NOMO-1 treated with dmso at 0.1 percent for 144 hours (cell line): ENCODE measurements at regions not wholly inside any gene's neighbourhood (a gene's known extent, or its start where the extent isn't known, plus 50 kb on each side); places are given as distances from the start of the nearest gene placed in this dataset.

Experiments used
- DNase-seq: peaks from one replicate; lab custom pipeline; 2025; ENCODE audit not compliant: unreplicated experiment; lab: John Stamatoyannopoulos, UW

- no peak for DNase-seq
Observed at GRCh38 chr10:45183174-45183573, 132.2 kb downstream of the OR13A1 start.

GRCh38 chr10:45197816-45198485 is 117.5 kb downstream of the OR13A1 start:
- no peak for DNase-seq

GRCh38 chr10:45198486-45199204 is 116.8 kb downstream of the OR13A1 start:
- no peak for DNase-seq

- DNase-seq = no peak
Observed at GRCh38 chr10:45199205-45199740, 116.1 kb downstream of the OR13A1 start.

- DNase-seq = no peak
Observed at GRCh38 chr10:45201271-45201670, 114.1 kb downstream of the OR13A1 start.

GRCh38 chr10:45202242-45202641 is 113.2 kb downstream of the OR13A1 start:
- DNase-seq = no peak

GRCh38 chr10:45204954-45205775 is 110.2 kb downstream of the OR13A1 start:
- DNase-seq = no peak

GRCh38 chr10:45209888-45210287 is 105.5 kb downstream of the OR13A1 start:
- DNase-seq = no peak

- DNase-seq = no peak
Observed at GRCh38 chr10:45211576-45211975, 103.8 kb downstream of the OR13A1 start.

- no peak for DNase-seq
Observed at GRCh38 chr10:45219416-45219815, 96.0 kb downstream of the OR13A1 start.

GRCh38 chr10:45220931-45221330 is 94.5 kb downstream of the OR13A1 start:
- DNase-seq = no peak

- no peak for DNase-seq
Observed at GRCh38 chr10:45224219-45224841, 91.1 kb downstream of the OR13A1 start.

GRCh38 chr10:45227042-45227441 is 88.4 kb downstream of the OR13A1 start:
- DNase-seq = no peak

GRCh38 chr10:45227456-45227855 is 88.0 kb downstream of the OR13A1 start:
- DNase-seq = no peak

- DNase-seq = no peak
Observed at GRCh38 chr10:45229823-45230222, 85.6 kb downstream of the OR13A1 start.

- DNase-seq = peak; percentile 19
Observed at GRCh38 chr10:45235260-45235769, 80.1 kb downstream of the OR13A1 start.

- no peak for DNase-seq
Observed at GRCh38 chr10:45235798-45236220, 79.6 kb downstream of the OR13A1 start.

GRCh38 chr10:45238896-45239295 is 76.5 kb downstream of the OR13A1 start:
- no peak for DNase-seq

- no peak for DNase-seq
Observed at GRCh38 chr10:45239642-45240041, 75.8 kb downstream of the OR13A1 start.

- DNase-seq = peak; percentile 2
Observed at GRCh38 chr10:45241865-45242520, 73.4 kb downstream of the OR13A1 start.
